Anterior cingulate cortex (tissue), 58 donors: ENCODE measurements at regions not wholly inside any gene's neighbourhood (a gene's known extent, or its start where the extent isn't known, plus 50 kb on each side); places are given as distances from the start of the nearest gene placed in this dataset.

ENCODE experiments used
- DNase-seq, 58 donors: peaks; one replicate each; lab custom pipeline; 2025; lab: John Stamatoyannopoulos, UW

DNA sequence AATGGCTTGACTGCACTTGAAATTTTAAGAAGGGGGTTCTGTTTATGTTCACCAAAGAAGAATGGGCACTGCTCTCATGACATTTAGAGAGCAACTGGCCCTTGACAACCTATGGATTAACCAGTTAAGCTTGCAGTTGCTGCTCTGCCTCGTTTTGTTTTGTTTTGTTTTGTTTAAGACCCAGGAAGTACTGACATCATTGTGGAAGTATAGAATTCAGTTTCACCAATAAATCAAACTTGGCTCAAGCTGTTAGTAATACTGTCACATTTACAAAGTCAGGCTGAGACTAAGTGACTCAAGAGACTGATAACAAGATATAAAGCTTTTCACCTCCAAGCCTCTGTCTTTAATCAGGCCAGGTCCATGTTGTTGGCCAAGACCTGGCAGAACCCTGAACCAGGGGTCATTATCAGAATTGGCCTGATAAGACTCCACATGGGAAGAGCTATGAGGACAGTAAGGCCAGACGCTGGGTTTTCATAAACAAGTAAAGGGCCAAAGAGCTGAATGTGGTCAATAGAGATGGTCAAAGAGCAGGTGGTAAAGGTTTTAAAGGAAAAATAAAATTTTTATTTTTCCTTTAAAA is 99.4 kb upstream of the VGLL2 start:
- no peak for DNase-seq

DNA sequence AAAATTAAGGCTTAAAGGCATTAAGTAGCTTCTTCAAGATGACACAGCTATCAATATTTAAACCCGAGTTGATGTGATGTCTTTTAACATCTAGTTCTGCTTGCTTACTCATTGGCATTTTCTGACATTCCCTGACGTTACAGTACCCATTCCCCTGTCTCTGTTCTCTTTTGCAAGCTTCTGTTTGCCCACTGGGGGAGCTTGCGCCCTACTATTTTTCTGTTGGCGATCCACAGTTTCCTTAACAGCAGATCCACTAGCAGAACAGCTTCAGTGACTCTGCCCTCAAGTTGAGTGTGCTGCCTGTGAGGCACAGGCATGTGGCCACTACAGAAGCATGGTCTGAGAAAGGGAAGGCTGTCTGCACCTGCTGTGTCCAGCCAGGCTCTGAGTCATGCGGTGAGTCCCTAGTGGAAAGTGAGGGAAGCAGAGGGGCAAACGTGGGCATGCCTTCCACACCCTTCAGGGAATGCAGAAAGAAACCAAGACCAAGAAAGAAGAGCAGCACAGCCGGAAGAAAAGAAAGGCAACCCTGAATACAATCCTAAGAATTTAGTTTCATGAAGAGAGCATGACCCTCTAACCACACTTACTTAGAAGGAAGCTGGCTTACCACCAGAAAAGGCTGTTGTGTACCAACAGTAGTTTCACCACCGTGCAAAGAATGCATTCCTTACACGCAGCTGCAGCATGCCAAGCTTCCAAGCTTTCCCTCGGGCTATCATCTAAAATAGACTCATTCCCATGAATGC is 97.7 kb upstream of the VGLL2 start:
- no peak for DNase-seq

DNA sequence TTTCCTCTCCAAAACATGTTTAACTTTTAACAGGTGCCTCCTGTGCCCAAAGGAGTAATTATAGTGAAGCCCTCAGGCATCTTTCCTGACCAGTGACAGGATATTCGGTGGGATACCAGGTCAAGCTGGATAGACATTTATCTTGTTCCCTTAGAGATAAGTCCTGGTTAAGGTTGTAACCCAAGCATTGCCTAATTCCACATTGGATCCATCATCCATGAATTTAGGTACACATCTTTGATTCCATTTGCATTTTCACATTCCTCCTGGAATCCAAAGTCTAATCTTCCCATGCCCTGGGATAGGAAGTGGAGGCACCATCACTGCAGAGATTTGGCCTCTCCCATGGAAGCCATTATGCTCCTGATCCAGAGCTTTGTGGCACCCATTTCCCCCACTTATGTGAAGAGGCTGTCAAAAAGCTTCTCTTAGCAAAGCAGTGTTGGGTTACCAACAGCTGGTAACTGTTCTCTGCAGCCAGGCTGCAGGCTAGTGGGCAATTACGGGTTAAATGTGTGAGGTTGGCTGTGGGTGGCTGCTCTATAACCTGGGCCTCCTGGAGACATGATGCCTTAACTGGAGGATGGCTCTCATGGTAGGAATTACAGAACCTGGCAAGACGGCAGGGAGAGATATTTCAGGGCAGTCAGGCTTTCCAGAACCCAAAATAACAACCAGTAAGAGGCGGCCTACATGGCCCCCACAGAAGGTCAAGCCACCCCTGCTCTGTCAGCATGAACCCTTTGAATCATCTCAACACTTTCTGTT is 96.9 kb upstream of the VGLL2 start:
- no peak for DNase-seq

DNA sequence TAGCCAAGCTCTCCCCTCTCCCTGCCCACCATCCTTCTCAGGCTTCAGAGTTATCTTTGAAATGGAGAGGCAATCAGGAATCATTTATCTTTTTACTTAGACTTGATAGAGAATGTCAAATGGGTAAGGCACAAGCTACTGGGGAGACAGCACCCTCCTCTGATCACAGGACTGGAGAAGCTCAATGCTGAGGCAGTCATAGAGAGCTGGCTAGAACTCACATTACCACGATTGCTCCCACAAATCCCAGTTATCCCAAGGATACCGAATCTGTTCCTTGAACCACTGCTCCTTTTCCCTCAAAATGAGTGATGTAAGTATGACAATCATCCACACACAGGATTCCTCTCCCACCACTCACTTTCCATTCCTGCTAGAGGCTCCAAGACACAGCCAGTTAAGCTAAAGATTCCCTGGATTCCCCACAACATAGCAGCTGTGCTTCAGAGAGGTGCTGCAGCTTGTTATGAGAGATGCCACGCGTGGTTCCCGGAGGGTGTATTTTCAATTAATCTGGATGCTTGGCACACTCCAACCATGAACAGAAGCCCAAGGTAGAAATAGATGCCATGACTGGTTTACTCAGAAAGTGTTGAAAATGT is 96.2 kb upstream of the VGLL2 start:
- DNase-seq: no peak

DNA sequence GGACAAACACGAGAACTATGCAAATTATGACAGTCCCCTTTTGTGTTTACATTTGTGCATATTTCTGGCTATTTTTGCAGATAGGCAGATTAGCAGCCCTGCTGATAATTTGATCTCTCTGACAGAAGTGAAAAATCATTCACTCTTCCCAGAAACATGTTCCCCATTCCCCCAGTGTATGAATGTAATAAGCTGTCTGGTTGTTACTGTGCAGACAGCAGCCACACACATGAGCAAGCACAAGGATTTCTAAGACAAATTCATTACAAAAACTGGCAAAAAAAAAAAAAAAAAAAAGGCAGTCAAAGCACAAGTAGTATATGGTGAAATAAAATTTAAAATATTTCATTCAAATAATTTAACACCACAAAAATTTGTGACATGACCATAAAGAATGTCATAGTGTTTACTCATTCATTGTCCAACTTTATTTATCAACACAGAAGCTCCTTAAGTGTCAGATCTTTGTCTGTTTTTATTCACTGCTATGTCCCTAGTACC is 95.5 kb upstream of the VGLL2 start:
- no peak for DNase-seq

DNA sequence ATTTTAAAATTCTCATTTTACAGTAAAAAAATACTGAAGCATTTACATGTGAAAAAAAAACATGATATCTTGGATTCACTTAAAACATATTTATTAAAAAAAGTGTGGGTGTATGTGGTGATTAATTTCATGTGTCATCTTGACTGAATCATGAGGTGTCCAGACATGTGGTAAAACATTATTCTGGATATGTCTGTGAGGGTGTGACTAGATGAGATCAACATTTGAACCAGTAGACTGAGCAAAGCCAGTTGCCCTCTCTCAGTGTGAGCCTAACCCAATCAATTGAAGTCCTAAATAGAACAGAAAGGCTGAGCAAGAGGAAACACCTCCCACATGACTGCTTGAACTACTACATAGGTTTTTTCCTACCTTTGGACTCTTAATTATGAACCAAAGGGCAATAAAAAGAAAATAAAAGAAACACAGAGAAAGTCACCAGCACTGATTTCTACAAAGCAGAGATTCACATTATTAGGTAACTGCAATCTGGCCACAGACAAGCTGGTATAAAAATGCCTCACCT is 90.5 kb upstream of the VGLL2 start:
- DNase-seq: no peak

DNA sequence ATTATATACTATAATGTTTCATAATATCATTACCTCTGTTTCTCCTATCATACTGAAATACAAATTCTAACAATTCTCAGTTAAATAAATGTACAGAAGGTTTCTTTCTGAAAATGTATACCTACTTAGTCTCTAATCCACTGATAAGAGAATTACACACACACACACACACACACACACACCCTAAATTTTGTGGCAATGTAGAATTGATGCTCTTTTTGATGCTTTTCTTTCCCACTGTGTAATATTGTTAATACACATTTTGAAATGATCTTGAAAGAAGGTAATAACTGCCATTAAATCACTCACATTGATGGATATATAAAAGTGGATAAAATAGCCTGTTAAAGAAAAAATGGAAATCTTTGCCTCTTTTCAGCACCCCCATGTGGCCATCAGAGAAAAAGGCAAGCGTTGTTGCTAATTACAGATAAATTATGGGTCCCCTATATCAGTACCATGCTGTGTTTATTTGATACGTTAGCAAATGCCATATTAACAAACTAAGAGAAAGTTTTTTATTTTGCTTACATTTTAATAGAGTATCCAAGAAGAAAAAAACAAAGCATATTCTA is 76.6 kb upstream of the VGLL2 start:
- DNase-seq: no peak

DNA sequence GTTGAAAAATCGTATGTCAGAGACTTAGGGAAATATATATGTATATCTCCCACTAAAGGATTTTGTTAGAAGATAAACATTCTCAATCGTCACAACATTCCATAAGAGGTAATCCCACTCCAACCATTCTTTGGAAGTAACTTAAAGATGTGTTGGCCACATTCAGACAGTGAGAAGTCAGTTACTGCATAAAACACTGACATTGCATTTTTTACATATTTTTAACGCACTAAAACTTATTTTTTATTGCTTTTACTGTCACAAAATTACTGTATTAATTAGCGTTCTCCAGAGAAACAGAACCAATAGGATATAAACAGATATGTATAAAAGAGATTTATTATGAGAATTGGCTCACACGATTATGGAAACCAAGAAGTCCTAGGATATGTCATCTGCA is 74.3 kb upstream of the VGLL2 start:
- DNase-seq: no peak

DNA sequence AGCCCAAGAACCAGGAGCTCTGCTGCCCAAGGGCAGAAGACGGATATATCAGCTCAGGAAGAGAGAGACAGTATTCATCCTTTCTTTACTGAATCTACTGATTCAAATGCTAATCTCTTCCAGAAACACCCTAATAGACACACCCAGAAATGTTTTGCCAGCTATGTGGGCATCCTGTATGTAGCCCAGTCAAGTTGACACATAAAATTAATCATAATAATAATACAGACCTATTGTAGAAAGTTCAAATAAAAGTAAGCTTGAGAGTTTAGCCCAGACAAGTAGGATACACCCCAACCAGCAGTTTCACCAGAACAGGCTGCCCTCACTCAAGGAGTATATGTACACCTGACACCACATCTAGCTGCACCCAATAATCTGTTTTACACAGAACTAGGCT is 73.9 kb upstream of the VGLL2 start:
- DNase-seq: no peak

DNA sequence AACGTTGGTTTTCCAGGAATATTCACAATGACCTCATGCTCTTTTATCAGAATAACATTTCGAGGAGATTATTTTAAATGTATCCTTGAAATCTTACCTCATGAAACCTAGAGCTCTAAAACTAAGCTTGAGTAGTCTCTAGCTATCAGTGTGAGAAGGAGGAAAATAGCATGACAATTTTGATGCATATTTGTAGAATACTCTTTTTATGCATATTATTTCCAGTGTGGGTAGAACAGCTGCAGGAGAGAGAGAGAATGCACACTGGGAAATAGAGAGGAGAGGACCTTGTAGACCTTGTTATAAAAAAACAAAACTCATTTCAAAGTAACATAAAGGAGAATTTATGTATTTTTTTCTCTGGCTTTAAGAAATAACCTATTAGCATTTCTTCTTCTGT is 71.1 kb upstream of the VGLL2 start:
- DNase-seq: no peak

DNA sequence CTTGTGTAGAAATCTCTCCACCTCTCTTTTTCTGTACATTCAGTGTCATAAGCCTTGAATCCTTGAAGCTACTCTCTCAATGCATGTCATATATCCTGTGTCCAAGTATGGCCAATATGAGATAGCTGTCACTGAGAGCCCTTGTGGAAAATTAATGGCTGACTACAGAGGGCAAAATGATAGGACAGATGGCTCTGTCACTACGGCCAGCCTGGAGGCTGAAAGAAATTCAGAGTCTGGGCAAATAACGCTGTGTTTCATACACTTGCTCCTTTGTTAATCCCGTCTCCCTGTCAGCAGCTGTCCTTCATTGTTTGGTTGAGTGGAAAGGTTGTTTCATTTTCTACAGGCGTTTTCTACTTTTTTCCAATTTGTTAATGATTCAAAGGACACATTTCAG is 70.4 kb upstream of the VGLL2 start:
- DNase-seq: peak in 4 of 58 donors; percentile 2 to 9 (median 4)

DNA sequence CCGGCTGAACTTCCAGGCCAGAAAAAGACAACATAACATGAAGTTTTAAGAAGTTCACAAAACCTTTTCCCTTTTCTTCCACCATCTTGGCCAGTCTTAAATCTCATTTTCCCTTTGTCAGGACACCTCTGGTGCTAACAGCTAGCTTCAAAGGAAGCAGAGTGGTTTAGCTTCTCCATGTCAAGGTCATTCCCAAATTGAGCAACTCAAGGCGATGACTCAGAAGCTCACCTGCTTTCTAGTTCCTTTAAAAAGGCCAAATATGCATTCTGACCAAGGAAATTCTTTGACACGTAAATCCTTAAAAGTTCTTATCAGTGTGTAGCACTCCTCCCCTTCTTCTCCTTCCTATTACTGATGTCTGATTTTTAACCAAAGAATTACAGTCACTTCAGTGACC is 69.6 kb upstream of the VGLL2 start:
- no peak for DNase-seq

DNA sequence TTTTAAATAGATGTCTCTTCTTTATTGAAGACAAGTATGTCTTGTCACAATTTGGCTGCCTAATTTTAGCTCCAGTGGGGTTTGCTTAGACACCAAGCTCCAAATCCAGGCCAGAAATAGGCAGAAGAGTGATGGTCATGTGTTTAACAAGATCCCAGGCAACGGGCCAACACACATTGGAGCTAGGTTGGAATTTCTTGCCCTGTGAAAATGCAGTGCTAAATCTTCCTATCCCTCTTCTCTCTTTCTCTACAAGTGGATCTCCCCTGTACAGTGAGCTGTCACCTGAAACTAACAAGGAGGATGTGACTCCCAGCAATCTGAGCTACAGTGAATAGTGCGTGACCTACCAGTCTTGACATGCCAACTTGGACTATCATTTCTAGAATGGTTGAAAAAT is 65.3 kb upstream of the VGLL2 start:
- peak in 5 of 58 donors; percentile 1 to 22 (median 4) for DNase-seq

DNA sequence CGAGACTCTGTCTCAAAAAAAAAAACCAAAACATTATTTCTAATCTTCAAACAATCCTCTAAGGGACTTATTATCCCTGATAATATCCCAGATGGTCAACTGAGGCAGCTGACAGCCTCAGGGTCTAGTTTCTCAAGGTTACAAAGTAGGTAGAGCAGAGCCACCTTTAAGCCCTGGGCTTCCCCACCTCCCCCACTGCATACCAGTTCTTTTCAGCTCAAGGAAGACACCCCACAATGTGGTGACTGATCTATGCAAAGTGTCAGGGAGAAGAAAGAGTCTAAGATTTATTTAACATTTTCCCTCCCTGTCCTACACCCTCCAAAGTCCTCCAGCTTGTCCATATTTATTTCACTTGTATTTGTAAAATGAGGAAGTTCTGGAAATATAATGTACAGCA is 60.5 kb upstream of the VGLL2 start:
- DNase-seq: no peak

DNA sequence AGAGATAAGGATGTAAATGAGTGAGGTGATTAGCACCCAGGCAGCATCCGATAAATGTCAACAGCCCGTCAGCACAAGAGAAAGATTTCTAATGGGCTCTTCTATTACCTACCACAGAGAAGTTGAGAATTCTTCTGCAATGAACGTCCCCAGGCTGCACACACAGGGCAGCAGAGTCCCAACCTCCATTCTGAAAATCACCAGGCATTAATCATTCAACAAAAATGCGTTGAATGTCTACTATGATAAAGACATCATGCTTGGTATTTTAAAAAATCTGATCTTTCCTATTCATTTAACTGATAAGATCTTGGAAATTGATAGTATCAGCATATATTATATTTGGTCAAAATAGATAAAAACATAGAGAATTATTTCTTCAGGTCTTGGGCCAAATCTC is 59.5 kb upstream of the VGLL2 start:
- DNase-seq: no peak

DNA sequence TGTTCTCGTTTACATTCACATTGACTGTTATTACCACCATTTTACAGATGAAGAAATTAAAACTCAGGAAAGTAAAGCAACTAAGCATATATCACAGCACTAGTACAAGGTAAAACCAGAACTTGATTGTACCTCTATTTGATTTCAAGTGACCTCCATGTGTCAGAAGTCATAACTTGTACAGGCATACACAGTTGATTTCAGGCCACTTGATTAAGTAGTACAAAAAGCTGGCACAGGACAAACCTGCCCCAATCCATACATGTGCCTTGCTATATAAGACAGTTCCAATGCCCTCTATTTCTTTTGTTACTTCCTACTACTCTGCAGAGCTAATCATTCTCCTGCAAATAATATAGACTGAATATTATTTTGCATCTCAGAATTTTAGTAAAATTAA is 58.8 kb upstream of the VGLL2 start:
- DNase-seq: no peak

DNA sequence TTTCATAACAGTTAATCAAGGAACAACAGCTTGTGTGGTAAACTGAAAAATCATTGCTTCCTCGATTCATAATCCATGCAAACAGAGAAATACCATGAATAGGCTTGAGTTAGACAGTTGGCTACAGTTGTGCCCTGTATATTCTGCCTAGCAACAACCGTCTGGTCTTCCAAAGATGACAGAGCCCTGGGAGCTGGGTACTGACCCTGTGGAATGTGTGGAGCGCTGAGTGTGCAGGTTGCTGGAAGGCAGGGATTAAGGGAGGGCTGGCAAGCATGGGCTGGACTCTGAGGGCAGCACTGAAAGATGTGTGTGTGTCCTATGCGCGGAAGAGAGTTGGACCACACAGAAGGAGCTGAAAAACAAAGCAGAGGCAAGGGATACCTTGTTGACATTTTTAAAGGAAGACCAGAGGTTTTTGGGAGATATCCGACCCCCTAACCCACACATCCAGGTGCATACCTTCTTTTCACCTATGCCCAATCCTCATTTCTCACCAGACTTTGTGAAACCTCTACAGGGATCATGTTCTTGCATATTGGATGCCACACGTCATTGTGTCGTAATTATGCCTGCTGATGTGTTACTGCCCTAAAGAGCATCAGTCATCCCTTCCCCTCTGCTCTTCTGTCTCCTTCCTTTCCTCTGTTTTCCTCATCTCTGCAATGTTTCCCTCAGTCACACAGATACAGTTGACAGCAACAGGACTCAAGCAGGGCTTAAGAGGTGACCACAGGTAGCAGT is 58.2 kb upstream of the VGLL2 start:
- DNase-seq: no peak

DNA sequence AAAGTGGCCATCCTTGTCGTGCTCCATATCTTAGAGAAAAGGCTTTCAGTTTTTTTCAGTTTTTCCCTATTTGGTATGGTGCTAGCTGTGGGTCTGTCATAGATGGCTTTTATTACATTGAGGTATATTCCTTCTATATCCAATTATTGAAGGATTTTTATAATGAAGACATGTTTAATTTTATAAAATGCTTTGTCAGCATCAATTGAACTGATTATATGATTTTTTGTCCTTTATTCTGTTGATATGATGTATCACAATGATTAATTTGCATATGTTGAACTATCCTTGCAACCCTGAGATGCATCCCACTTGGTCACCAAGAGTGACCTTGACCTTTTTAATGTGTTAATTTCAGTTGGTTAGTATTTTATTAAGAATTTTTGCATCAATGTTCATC is 55.1 kb upstream of the VGLL2 start:
- no peak for DNase-seq

DNA sequence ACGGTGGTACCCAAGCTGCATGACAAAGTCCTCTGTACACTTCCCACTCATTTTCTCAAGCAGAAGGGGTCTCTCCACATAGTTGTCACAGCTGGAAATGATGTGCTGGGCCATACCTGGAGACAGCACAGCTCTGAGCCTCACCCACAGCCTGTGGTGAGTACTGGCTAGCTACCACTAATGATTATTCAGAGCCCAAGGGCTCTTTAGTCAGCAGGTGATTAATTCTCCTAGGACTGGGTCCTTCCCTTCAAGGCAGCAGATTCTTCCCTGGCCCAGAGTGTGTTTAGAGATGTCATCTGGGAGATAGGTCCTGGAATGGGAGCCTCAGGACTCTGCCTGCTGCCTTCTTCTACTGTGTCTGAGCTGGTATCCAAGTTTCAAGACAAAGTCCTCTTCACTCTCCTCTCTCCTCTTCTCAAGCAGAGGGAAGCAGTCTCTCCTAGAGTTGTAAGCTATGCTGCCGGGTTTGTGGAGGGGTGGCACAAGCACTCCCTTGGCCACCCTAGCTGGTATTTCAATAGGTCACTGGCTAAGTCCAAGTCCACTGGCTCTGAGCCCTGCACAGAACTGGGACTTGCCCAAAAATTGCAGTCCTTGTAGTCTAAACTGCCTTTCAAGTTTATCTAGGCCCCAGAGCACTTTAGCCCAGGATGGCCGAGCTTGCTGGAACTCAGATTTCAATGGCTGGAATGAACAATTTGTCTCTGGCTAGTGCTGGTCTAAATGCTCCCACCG is 49.8 kb upstream of the VGLL2 start:
- no peak for DNase-seq
